CD4-positive, alpha-beta T cell treated with Interleukin-17A for 1 hour (primary cell): ENCODE measurements at regions not wholly inside any gene's neighbourhood (a gene's known extent, or its start where the extent isn't known, plus 50 kb on each side); places are given as distances from the start of the nearest gene placed in this dataset.

Experiments used
- DNase-seq: peaks from one replicate; pipeline ENCODE4 v3.0.0-alpha.2; 2020

- DNase-seq: no peak
These were observed 133.6 kb downstream of the SP3 start for GRCh38 chr2:173831312-173832229.

GRCh38 chr2:173834141-173834540 lies 131.0 kb downstream of the SP3 start:
- DNase-seq: no peak

GRCh38 chr2:173835726-173836125 lies 129.4 kb downstream of the SP3 start:
- no peak for DNase-seq

GRCh38 chr2:173841110-173841509 lies 124.1 kb downstream of the SP3 start:
- no peak for DNase-seq

- no peak for DNase-seq
These were observed 121.6 kb downstream of the SP3 start for GRCh38 chr2:173843526-173843925.

GRCh38 chr2:173851141-173851641 lies 114.0 kb downstream of the SP3 start:
- no peak for DNase-seq

GRCh38 chr2:173854141-173854540 lies 111.0 kb downstream of the SP3 start:
- no peak for DNase-seq

- no peak for DNase-seq
These were observed 110.3 kb downstream of the SP3 start for GRCh38 chr2:173854840-173855239.

GRCh38 chr2:173855661-173856060 lies 109.5 kb downstream of the SP3 start:
- no peak for DNase-seq
